DND-41 (cell line): ENCODE measurements at regions not wholly inside any gene's neighbourhood (a gene's known extent, or its start where the extent isn't known, plus 50 kb on each side); places are given as distances from the start of the nearest gene placed in this dataset.

Source experiments
- EZH2 ChIP-seq: IDR thresholded peaks from 3 replicates; pipeline ENCODE4 v1.6.1; 2012; ENCODE audit warnings: borderline replicate concordance, low read depth, mild to moderate bottlenecking, moderate library complexity, low read length, inconsistent platforms; ENCODE audit not compliant: severe bottlenecking
- TF ChIP-seq, protein P1 (sequence below): IDR thresholded peaks from 2 replicates; pipeline ENCODE4 v1.5.1; 2012; ENCODE audit warnings: borderline replicate concordance, low read length, moderate library complexity, mild to moderate bottlenecking; ENCODE audit not compliant: poor library complexity, severe bottlenecking; ENCODE audit errors: extremely low read depth

DNA sequence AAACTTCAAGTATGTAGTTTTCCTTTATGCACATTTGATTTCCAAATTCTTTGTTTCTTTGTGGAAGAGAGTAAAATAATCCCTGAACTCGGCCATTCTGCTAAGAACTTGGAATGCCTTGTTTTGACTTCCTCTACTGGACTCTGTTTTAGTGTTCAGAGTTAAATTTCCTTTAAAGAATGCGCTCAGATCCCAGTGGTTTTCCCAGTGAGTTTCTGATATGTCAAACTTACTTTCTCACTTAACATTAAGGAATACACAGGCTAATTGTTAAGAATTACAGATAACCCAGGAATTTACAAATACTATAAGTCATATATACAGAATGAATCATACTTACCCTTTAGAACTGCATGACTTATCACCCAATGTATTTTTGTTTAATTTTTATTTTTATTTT, 1067.6 kb upstream of the CELF2 start:
- TF ChIP-seq, protein P1, sequence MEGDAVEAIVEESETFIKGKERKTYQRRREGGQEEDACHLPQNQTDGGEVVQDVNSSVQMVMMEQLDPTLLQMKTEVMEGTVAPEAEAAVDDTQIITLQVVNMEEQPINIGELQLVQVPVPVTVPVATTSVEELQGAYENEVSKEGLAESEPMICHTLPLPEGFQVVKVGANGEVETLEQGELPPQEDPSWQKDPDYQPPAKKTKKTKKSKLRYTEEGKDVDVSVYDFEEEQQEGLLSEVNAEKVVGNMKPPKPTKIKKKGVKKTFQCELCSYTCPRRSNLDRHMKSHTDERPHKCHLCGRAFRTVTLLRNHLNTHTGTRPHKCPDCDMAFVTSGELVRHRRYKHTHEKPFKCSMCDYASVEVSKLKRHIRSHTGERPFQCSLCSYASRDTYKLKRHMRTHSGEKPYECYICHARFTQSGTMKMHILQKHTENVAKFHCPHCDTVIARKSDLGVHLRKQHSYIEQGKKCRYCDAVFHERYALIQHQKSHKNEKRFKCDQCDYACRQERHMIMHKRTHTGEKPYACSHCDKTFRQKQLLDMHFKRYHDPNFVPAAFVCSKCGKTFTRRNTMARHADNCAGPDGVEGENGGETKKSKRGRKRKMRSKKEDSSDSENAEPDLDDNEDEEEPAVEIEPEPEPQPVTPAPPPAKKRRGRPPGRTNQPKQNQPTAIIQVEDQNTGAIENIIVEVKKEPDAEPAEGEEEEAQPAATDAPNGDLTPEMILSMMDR, result no peak
- no peak for TF ChIP-seq EZH2
